ENCODE measurements at regions not wholly inside any gene's neighbourhood (a gene's known extent, or its start where the extent isn't known, plus 50 kb on each side); places are given as distances from the start of the nearest gene placed in this dataset.

GRCh38 chr21:15365751-15366392, 301.1 kb upstream of the NRIP1 start:
- no peak for TF ChIP-seq CTCF (IDR thresholded peaks at IDR 0.05)
- TF ChIP-seq EZH2 (IDR thresholded peaks at IDR 0.05), result no peak
- no peak for TF ChIP-seq EZH2phosphoT487 (IDR thresholded peaks at IDR 0.05)

Measured in neural progenitor cell (in vitro differentiated cells).